Transverse colon (tissue), 4 donors: ENCODE measurements at regions not wholly inside any gene's neighbourhood (a gene's known extent, or its start where the extent isn't known, plus 50 kb on each side); places are given as distances from the start of the nearest gene placed in this dataset.

Experiments
- DNase-seq: peaks from one replicate; pipeline ENCODE4 v3.0.0-alpha.2; 2019
- H3K27ac ChIP-seq, 4 donors: fragments of 200-600 bp; sonication (generic); 2 replicates each; pipeline ENCODE4 v1.5.1; 2016 to 2018; ENCODE audit warnings: inconsistent platforms in 4 of 4
- H3K27me3 ChIP-seq: fragments of 200-600 bp; sonication (generic); 2 replicates; pipeline ENCODE4 v1.5.1; 2017; ENCODE audit warnings: inconsistent platforms
- H3K36me3 ChIP-seq, 4 donors: fragments of 200-600 bp; sonication (generic); 2 replicates each; pipeline ENCODE4 v1.5.1; 2017 to 2019; ENCODE audit warnings: inconsistent platforms in 4 of 4
- H3K4me1 ChIP-seq, 4 donors: fragments of 200-600 bp; sonication (generic); 2 replicates each; pipeline ENCODE4 v1.5.1; 2017 to 2020; ENCODE audit warnings: inconsistent platforms in 4 of 4
- H3K4me3 ChIP-seq, 4 donors: fragments of 200-600 bp; sonication (generic); 1 replicate in 1 of 4; 2 replicates in 3 of 4; pipeline versions ENCODE4 v1.5.1 to v1.6.1; 2017 to 2019; ENCODE audit warnings: inconsistent platforms in 4 of 4
- H3K9me3 ChIP-seq, 2 donors: fragments of 200-600 bp; sonication (generic); 2 replicates each; pipeline ENCODE4 v1.5.1; 2017 to 2019; ENCODE audit warnings: inconsistent platforms in 2 of 2
- EP300 ChIP-seq: sonication (generic); formaldehyde crosslinking; IDR thresholded peaks from one replicate; pipeline ENCODE4 v1.6.1; 2017; ENCODE audit warnings: antibody characterized with exemption, low read depth
- POLR2A ChIP-seq: fragments of 450-650 bp; IDR thresholded peaks from one replicate; pipeline ENCODE4 v1.6.1; 2016; ENCODE audit warnings: antibody characterized with exemption, mild to moderate bottlenecking, moderate library complexity
- POLR2AphosphoS5 ChIP-seq, 3 donors: sonication (generic); formaldehyde crosslinking; IDR thresholded peaks; one replicate each; pipeline ENCODE4 v1.6.1; 2016; ENCODE audit warnings: antibody characterized with exemption in 3 of 3
- WGBS, 2 donors: methylation state at CpG; one replicate each; pipeline ENCODE4 v1.1.5; 2018; ENCODE audit warnings: low coverage in 1 of 2; 5-methylcytosine and 5-hydroxymethylcytosine counted together
- in situ Hi-C, 4 donors: fragments of 200-750 bp; cut with MboI; loops; one replicate each; pipeline versions ENCODE4 v1.15.0 to v1.15.1; 2017; ENCODE audit warnings: low sequenced_read_pairs in 3 of 4, low pct_ligation_motif_present in 1 of 4, low pct_unique_long_range_greater_than_20kb in 1 of 4
- intact Hi-C: fragments of 100-400 bp; cut with DNase I; formaldehyde crosslinking; loops from one replicate; pipeline ENCODE4 v1.15.1; 2023; ENCODE audit warnings: low total_unique reads
- TF ChIP-seq, protein P1 (sequence below), 5 experiments: fragments of 200-600 bp in 3 of 5; fragments of 450-650 bp in 2 of 5; sonication (generic) in 3 of 5; IDR thresholded peaks; 1 replicate in 2 of 5; 2 replicates in 3 of 5; pipeline ENCODE4 v1.5.1; 2016 to 2017; ENCODE audit warnings: antibody characterized with exemption in 5 of 5, inconsistent platforms in 3 of 5, mild to moderate bottlenecking in 2 of 5, moderate library complexity in 1 of 5

DNA sequence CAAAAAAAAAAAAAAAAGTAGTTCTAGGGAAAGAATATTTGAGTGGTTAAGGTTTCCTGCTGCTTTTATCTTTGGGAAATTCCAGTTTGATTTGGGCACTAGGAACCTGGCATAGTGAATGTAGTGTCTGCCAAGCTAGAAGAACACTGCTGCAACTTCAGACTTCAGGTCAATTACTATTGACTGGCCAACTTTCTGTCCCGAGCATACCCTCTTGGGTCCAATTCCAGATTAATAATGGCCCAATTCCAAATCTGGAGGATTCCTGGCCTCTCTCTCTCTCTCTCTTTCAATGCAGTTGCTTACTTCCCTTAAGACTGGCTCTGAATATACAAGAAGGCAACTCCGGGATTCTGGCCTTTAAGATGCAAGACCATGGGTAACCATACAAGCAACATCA, 74.9 kb downstream of the ANKEF1 start:
- no peaks in the 10 kb centered on the region for H3K9me3 ChIP-seq
- H3K27ac ChIP-seq: no peak overlapping the region
- intact Hi-C loops: no loop called here
- no peaks in the 10 kb centered on the region for H3K27me3 ChIP-seq
- H3K4me1 ChIP-seq: peaks cover 0 to 19% (median 5%) of the 10 kb centered on the region in 4 donors
- TF ChIP-seq EP300 (no peak), POLR2A (no peak), POLR2AphosphoS5 (IDR thresholded peaks at IDR 0.05) (no peak)
- TF ChIP-seq, protein P1, sequence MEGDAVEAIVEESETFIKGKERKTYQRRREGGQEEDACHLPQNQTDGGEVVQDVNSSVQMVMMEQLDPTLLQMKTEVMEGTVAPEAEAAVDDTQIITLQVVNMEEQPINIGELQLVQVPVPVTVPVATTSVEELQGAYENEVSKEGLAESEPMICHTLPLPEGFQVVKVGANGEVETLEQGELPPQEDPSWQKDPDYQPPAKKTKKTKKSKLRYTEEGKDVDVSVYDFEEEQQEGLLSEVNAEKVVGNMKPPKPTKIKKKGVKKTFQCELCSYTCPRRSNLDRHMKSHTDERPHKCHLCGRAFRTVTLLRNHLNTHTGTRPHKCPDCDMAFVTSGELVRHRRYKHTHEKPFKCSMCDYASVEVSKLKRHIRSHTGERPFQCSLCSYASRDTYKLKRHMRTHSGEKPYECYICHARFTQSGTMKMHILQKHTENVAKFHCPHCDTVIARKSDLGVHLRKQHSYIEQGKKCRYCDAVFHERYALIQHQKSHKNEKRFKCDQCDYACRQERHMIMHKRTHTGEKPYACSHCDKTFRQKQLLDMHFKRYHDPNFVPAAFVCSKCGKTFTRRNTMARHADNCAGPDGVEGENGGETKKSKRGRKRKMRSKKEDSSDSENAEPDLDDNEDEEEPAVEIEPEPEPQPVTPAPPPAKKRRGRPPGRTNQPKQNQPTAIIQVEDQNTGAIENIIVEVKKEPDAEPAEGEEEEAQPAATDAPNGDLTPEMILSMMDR (IDR thresholded peaks at IDR 0.05): no peak
- WGBS, 2 donors: 85 to 91% methylated on average over 2 of the region's 2 CpGs
- no peaks in the 10 kb centered on the region for H3K36me3 ChIP-seq
- DNase-seq: no peak
- H3K4me3 ChIP-seq: no peak overlapping the region
- in situ Hi-C loops: no loop called here

DNA sequence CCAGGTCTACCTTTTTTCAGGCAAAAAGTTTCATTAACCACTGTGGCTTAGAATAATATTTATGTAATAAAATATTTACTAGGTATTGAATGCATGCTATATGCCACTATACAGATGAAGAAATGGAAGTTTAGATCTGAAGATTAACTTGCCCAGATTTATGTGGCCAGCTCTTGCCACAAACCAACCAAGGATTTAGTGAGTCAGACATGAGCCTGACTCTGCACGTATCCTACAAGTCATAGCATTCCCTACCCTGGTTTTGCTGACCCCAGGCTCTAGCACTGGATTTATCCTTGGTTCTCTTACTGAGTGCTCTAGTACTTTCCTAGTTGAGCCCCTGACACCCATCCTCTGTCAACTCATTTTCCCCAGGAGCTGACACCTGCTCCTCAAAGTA, 75.4 kb downstream of the ANKEF1 start:
- Histone ChIP-seq H3K27me3 (no peaks in the 10 kb centered on the region), H3K4me1 (peaks cover 0 to 19% (median 5%) of the 10 kb centered on the region in 4 donors), H3K4me3 (no peak overlapping the region), H3K9me3 (no peaks in the 10 kb centered on the region), H3K27ac (no peak overlapping the region), H3K36me3 (no peaks in the 10 kb centered on the region)
- 70 to 100% methylated on average over 1 of the region's 1 CpG for WGBS, 2 donors
- TF ChIP-seq EP300 (no peak), POLR2A (no peak), POLR2AphosphoS5 (IDR thresholded peaks at IDR 0.05) (no peak)
- TF ChIP-seq, protein P1 (IDR thresholded peaks at IDR 0.05): no peak
- no peak for DNase-seq
- intact Hi-C loops (no loop called here), in situ Hi-C loops (no loop called here)

DNA sequence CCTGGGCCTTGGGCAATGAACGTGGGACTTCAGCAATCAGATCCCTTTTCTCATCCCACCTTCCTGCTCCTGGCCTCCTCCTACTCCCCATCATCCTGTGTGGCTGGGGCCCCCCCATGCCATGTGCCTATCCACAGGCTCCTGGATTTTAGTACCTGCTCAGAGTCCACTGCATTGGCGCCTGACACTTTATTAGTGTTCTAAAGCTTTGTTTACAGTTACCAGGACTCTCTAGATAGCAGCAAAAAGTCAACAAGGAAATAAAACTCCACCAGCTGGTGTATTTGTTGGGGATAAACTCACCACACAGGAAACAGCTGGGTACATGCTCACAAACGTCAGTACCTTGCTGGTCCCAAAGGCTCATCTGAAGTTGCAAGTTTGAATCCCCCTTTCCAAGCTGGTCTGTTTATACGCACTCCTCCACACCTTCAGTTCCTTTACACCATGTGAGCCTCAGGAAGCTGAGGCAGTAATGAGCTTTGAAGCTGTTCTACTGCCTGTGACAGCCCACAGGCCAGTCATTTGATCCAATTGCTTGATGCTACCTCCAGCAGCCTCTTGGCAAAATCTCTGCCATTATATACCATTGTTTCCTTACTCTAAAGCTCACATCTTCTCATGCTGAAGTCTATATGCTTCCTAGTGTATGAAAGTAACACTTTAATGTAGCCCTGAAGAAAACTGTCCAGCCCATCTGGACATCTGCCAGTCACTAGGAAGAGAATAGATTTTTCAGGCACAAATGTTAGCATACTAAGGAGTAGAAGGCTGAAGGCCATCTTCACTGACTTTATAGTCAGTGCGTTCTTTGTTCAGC, 76.6 kb downstream of the ANKEF1 start:
- H3K4me3 ChIP-seq: no peak overlapping the region
- in situ Hi-C loops: no loop called here
- peaks cover 0 to 19% (median 5%) of the 10 kb centered on the region in 4 donors for H3K4me1 ChIP-seq
- peak; percentile 59 for DNase-seq
- peak; percentile 42 for TF ChIP-seq EP300
- TF ChIP-seq, protein P1 (IDR thresholded peaks at IDR 0.05): no peak
- 31 to 50% methylated on average over 1 to 5 of the region's 5 CpGs for WGBS, 2 donors
- intact Hi-C loops: no loop called here
- no peaks in the 10 kb centered on the region for H3K36me3 ChIP-seq
- no peaks in the 10 kb centered on the region for H3K9me3 ChIP-seq
- no peaks in the 10 kb centered on the region for H3K27me3 ChIP-seq
- H3K27ac ChIP-seq: peak overlapping the region; percentile 22 to 71 (median 59)

DNA sequence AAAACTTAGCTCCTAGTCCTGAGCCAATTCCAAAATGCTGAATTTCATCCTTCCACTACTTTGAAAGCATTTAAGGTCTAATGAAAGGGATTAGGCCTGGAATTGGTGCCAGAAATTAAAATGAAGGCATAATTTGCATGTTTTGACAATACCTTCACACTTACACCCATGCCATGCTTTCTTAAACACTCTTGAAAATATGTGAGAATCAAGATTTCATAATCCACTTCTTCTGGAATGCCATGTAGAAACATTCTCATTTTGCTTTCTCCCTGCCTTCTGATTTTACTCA, 77.1 kb downstream of the ANKEF1 start:
- Histone ChIP-seq H3K27ac (peak overlapping the region; percentile 22 to 71 (median 59)), H3K36me3 (no peaks in the 10 kb centered on the region), H3K4me1 (peaks cover 0 to 19% (median 5%) of the 10 kb centered on the region in 4 donors), H3K9me3 (no peaks in the 10 kb centered on the region), H3K4me3 (no peak overlapping the region), H3K27me3 (no peaks in the 10 kb centered on the region)
- in situ Hi-C loops: no loop called here
- intact Hi-C loops: no loop called here
- no peak for DNase-seq
- no peak for TF ChIP-seq POLR2AphosphoS5 (IDR thresholded peaks at IDR 0.05)

DNA sequence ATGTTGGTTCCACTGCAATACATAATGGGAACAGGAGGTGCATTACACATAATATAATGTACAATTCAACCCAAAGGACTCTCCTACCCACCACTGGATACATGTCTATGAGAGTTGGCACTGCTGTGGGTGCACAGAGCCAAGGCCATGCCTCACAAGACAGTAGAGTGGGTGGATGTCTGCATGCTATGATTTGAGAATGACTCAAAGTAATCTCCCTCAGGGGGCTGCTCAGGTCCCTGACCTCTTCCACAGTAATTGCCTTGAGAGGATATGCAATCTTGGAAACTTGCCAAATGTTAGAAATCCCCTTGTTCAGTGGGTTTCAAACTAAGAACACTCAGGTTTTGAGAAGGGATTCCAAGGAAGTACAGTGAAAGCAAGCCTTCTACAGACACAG, 79.0 kb downstream of the ANKEF1 start:
- H3K9me3 ChIP-seq: no peaks in the 10 kb centered on the region
- no peak for TF ChIP-seq POLR2AphosphoS5 (IDR thresholded peaks at IDR 0.05)
- no peak for TF ChIP-seq POLR2A
- TF ChIP-seq EP300: no peak
- TF ChIP-seq, protein P1 (IDR thresholded peaks at IDR 0.05): no peak
- DNase-seq: no peak
- H3K4me3 ChIP-seq: no peak overlapping the region
- H3K36me3 ChIP-seq: no peaks in the 10 kb centered on the region
- peaks cover 0 to 19% (median 5%) of the 10 kb centered on the region in 4 donors for H3K4me1 ChIP-seq
- H3K27ac ChIP-seq: no peak overlapping the region
- H3K27me3 ChIP-seq: no peaks in the 10 kb centered on the region
- intact Hi-C loops (no loop called here), in situ Hi-C loops (no loop called here)
